Vagina (tissue), 2 donors: ENCODE measurements at regions not wholly inside any gene's neighbourhood (a gene's known extent, or its start where the extent isn't known, plus 50 kb on each side); places are given as distances from the start of the nearest gene placed in this dataset.
A peak's percentile ranks its signal among the peaks of the same experiment; 100 is the strongest.
"Not testable (repeated sequence)": the region's sequence is repeated elsewhere in the genome, so short reads cannot be mapped to it uniquely, and the experiment has no call there.

Experiments
- DNase-seq, 2 donors: peaks; one replicate each; pipeline ENCODE4 v3.0.0-alpha.2; 2017; ENCODE audit errors: extremely low spot score in 2 of 2
- H3K27ac ChIP-seq: fragments of 200-600 bp; sonication (generic); one replicate; pipeline ENCODE4 v1.5.1; 2019
- H3K27me3 ChIP-seq: fragments of 200-600 bp; sonication (generic); one replicate; pipeline ENCODE4 v1.5.1; 2019
- H3K36me3 ChIP-seq, 2 donors: fragments of 200-600 bp; sonication (generic); one replicate each; pipeline ENCODE4 v1.5.1; 2017 to 2019
- H3K4me1 ChIP-seq: fragments of 200-600 bp; sonication (generic); one replicate; pipeline ENCODE4 v1.5.1; 2019
- H3K4me3 ChIP-seq, 2 donors: fragments of 200-600 bp; sonication (generic); 1 replicate in 1 of 2; 2 replicates in 1 of 2; pipeline ENCODE4 v1.5.1; 2016 to 2019
- H3K9me3 ChIP-seq: fragments of 200-600 bp; sonication (generic); one replicate; pipeline ENCODE4 v1.5.1; 2019
- intact Hi-C: fragments of 100-400 bp; cut with DNase I; formaldehyde crosslinking; loops from one replicate; pipeline ENCODE4 v1.15.1; 2023

DNA sequence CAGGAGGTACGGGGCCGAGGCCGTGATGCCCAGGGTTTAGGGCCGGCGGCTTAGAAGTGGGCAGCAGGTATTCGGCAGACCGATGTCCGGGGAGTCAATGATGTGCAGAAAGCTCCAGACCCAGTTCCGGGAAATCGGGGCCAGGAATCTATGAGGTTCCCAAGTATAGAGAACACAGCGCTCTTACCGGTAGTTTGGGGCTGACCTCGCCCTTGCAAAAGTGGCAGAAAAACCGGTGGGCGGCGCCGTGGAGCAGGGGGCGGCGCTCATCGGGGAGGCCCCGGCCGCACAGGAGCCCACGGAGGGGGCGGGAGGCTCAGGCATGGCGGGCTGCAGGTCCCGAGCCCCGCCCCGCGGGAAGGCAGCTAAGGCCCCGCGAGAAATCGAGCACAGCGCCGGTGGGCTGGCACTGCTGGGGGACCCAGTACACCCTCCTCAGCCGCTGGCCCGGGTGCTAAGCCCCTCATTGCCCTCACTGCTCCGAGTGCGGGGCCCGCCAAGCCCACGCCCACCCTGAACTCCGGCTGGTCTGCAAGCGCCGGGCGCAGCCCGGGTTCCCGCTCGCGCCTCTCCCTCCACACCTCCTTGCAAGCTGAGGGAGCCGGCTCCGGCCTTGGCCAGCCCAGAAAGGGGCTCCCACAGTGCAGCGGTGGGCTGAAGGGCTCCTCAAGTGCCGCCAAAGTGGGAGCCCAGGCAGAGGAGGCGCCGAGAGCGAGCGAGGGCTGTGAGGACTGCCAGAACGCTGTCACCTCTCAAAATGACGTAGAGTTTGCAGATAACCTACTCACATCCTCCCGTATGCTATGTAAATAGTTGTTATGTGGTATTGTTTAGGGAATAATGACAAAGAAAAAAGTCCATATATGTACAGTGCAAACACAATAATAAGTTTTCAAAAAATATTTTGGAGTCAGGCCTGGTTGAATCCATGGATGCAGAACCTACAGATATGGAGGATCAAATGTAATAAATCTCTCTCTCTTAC is 80.6 kb upstream of the NBPF20 start:
- DNase-seq, H3K9me3 ChIP-seq: not testable (repeated sequence)

DNA sequence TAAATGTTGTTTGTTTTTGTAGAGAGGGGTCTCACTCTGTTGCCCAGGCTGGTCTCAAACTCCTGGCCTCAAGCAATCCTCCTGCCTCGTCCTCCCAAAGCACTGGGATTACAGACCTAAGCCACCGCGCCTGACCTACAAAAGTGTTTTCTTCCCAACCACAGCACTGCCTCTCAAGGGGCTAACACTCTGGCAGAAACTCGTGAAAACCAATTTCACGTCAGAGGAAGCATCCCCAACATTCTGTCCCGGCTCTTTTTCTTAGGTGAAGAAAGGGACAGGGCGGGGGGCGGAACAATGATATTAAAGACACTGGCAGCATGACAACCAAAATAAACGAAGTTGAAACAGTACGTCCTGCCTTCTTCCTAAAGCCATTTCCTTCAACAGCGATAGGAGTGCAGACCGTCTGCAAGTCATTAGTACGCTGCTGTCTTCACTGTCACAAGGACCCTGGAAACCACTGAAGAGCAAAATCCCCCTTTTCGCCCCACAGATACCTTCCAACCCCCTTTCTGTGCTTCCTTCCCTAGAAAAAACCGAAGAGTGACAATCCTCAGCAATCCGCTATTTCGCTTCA is 79.5 kb upstream of the NBPF20 start:
- H3K4me3 ChIP-seq, DNase-seq, H3K27ac ChIP-seq, H3K27me3 ChIP-seq, H3K36me3 ChIP-seq, H3K9me3 ChIP-seq, intact Hi-C loops, H3K4me1 ChIP-seq: not testable (repeated sequence)

More for the DNA sequence above, 80.6 kb upstream of the NBPF20 start:
- H3K36me3 ChIP-seq, H3K4me1 ChIP-seq, H3K27me3 ChIP-seq, intact Hi-C loops, H3K4me3 ChIP-seq, H3K27ac ChIP-seq: not testable (repeated sequence)

DNA sequence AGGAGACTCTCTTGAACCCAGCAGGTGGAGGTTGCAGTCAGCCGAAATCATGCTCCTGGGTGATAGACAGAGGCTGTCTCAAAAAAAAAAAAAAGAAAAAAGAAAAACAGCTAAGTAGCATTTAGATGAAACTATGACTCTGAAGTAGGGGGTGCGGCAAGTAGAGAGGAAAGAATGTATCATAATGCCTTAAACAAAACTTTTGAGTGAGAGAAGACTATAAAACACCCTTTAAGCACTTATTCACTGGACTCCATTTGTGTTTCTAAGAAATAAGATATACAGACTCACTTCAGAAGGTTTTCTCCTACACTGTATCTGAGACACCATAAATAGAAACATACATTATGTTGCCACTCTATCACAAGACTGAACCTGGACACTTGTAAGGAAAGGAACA is 78.9 kb upstream of the NBPF20 start:
- H3K4me1 ChIP-seq, H3K27me3 ChIP-seq, H3K27ac ChIP-seq, DNase-seq, H3K4me3 ChIP-seq, H3K36me3 ChIP-seq, intact Hi-C loops, H3K9me3 ChIP-seq: not testable (repeated sequence)

DNA sequence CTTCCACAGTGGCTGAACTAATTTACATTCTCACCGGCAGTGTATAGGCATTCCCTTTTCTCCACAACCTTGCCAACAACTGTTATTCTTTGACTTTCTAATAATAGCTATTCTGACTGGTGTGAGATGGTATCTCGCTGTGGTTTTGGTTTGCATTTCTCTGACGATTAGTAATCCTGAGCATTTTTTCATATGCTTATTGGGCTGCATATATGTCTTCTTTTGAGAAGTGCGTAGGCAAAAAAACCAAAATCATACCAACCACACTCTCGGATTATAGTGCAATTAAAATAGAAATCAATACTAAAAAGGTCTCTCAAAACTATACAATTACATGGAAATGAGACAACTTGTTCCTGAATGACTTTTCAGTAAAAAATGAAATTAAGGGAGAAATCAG is 74.8 kb upstream of the NBPF20 start:
- H3K27me3 ChIP-seq, intact Hi-C loops: not testable (repeated sequence)

DNA sequence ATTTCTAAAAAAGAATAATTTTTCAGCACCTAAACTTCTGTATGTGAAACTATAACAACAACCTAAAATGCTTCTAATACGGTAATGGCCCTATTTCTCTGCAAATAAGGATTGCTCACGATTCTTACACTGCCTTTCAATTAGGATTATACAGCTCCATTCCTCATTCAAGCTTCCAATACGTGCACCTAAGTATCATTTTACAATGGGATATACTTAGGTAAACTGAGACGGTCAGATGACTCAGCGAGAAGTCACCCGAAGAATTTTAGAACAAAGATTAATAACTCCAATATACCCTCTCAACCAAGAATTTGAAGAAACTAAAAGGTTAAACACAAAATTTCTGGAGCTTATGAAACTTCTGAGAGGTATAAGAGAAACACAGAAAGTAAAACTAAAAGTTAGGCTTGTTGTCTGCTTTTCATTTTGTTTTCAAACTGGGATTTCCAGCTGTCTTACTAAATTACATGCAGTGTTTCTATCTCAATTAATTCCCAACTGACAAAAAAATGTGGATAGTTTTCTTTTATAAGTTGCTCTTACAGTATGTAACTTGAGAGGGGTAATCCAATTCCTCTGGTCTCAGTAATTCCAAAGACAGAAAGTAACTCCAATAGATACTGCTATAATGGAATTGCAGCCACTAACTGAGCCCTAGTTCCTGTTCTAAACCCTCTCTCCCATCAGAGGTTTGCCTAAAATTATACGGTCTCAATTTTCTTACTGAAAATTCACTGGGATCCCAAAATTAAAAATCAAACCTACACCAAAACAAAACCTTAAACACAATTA is 69.9 kb upstream of the NBPF20 start:
- H3K27ac ChIP-seq, H3K4me3 ChIP-seq, H3K9me3 ChIP-seq, H3K27me3 ChIP-seq, DNase-seq, intact Hi-C loops, H3K36me3 ChIP-seq, H3K4me1 ChIP-seq: not testable (repeated sequence)

More for the DNA sequence above, 74.8 kb upstream of the NBPF20 start:
- not testable (repeated sequence) for H3K27ac ChIP-seq, H3K36me3 ChIP-seq, H3K4me3 ChIP-seq, DNase-seq, H3K9me3 ChIP-seq, H3K4me1 ChIP-seq

DNA sequence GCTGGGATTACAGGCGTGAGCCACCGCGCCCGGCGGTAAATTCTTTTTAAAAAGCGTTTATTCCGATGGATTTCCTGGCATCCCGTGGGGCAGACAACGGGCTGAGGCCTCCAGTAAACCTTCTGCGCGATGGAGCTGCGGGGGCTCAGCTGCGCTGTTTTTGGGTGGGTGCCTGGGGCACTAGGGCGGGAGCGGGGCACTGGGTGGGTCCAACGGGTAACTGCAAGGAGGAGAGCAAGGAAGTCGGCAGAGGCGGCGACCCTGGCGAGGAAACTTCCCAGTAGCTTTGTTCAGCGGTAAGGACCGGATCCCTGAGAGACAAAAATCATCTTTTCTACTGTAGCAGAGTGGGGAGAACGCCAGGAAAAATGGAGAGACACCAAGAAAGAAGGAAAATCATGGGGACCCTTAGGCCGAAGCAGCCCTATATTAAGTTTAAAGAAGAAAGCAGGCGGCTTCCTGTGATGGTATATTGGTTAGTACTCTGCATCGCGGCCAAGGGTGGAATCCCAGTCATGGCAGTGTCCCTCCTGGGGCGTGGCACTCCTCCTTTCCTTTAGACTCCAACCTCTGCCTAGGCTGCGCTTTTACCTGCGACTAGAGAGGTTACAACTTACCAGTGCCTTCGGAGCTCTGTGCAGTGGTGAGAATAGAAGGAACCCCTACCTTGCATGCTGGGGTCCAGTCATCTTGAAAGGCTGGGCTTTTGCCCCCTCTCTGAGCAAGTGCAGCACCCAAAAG is 63.0 kb upstream of the NBPF20 start:
- H3K9me3 ChIP-seq, result not testable (repeated sequence)

DNA sequence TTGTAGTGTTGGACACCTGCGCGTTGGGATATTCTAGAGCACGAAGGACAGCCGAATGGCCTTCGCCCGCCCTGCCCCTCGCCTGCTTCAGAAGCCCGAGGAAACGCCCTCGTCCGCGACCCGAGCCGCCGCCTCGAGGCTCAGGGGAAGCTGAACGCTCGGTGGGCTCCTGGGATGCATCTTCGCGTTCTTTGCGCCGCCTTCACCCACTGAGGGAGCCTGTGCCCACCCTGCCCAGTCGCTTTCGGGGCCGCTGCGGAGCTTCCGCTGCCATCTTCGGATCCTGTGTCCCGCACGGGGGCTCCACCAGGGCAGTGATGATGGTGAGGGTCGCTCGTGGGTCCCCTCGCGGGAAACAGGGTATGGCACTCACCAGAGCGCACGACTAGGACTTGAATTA is 61.8 kb upstream of the NBPF20 start:
- DNase-seq, H3K9me3 ChIP-seq, H3K27ac ChIP-seq, H3K36me3 ChIP-seq, H3K4me3 ChIP-seq, intact Hi-C loops, H3K27me3 ChIP-seq, H3K4me1 ChIP-seq: not testable (repeated sequence)

More for the DNA sequence above, 63.0 kb upstream of the NBPF20 start:
- H3K27ac ChIP-seq, H3K27me3 ChIP-seq, H3K36me3 ChIP-seq, DNase-seq, intact Hi-C loops, H3K4me3 ChIP-seq, H3K4me1 ChIP-seq: not testable (repeated sequence)

DNA sequence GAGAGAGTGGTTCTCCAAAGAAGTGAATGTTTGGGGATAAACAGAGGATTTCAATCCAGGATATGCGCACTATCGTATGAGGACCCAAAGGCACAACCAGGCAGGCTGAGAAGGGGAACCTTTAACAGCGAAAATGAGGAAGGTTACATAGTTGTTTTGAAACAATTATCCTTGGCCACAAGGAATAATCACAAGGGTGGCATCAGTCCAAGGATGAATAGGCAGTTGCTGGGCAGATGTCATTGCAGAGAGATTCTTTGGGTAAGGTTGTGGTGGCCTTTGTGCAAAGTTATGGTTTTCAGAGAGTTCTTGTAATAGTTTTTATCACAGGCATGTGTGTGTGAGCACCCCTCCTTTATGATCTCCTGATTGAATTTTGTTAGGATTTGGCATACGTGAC is 58.9 kb upstream of the NBPF20 start:
- H3K27ac ChIP-seq, intact Hi-C loops, H3K27me3 ChIP-seq, H3K4me1 ChIP-seq, DNase-seq, H3K4me3 ChIP-seq, H3K9me3 ChIP-seq, H3K36me3 ChIP-seq: not testable (repeated sequence)

DNA sequence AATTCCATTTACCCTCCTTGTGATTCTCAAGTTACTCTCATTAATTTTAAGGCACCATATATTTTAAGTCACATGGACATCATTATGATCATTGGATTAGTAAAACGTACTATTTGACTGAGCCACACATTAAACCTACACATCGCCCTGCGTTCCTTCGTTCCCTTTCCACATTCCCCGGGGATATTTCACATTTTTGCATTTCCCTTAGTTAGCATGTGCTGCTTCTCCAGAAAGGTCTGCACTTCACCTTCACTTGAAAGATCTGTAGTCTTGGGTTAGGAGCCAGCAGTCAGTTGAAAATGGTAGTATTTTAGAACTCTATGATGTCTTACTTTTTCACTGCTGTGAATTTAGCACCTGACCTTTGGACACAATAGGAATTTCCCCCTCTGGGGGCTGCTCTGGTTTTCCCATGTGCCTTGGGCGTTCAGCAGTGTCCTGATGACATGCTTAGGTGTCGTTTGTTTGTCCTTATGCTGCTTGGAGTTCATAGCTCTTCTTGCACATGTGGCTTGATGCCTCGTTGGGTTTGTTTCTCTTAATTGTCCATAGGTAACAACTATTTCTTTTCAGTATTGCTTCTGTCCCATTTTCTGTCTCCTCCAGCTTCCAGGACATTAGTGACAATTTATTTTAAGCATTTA is 56.9 kb upstream of the NBPF20 start:
- DNase-seq, intact Hi-C loops, H3K4me1 ChIP-seq, H3K4me3 ChIP-seq, H3K9me3 ChIP-seq, H3K27me3 ChIP-seq, H3K27ac ChIP-seq, H3K36me3 ChIP-seq: not testable (repeated sequence)

DNA sequence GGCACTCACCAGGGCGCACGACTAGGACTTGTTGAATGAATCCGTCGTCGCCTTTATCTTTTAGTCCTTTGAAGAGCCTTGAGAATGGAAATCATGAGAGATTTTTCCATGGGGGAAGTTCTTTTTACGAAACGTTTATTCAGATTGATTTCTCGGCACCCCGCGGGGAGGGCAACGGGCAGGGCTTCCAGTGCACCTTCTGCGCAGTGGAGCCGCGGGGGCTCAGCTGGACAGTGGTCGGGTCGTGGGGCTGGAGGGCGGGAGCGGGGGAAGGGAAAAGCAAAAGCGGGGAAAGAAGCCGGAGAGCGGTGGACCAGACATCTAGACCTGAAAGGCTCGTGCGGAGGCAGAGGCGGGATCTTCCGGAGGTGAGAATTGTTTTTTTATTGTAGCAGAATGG is 50.6 kb upstream of the NBPF20 start:
- H3K36me3 ChIP-seq, H3K9me3 ChIP-seq, H3K27ac ChIP-seq, DNase-seq, intact Hi-C loops, H3K27me3 ChIP-seq, H3K4me1 ChIP-seq: not testable (repeated sequence)
- peak overlapping the region in 1 of 2 donors; percentile 30 for H3K4me3 ChIP-seq

DNA sequence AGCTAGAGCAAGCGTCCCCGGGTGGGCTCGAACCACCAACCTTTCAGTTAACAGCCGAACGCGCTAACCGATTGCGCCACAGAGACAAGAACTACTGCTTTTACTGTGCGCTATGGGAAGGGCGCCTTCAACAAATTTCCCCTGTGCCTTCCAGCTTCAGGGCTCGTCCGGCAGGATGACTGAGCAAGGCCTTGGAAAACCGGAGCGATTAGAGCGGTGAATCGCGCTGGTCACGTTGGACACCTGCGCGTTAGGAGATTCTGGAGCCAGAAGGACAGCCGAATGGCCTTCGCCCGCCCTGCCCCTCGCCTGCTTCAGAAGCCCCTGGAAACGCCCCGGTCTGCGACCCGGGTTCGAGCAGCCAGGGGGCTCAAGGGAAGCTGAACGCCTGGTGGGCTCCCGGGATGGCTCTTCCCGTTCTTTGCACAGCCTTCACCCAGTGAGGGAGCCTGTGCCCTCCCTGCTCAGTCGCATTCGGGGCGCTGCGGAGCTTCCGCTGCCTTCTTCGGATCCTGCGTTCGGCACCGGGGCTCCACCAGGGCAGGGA is 50.0 kb upstream of the NBPF20 start:
- H3K27me3 ChIP-seq, intact Hi-C loops, DNase-seq, H3K27ac ChIP-seq, H3K36me3 ChIP-seq, H3K9me3 ChIP-seq, H3K4me1 ChIP-seq: not testable (repeated sequence)
- peak overlapping the region in 1 of 2 donors; percentile 30 for H3K4me3 ChIP-seq
